UCSD-AML1 (cell line): ENCODE measurements at regions not wholly inside any gene's neighbourhood (a gene's known extent, or its start where the extent isn't known, plus 50 kb on each side); places are given as distances from the start of the nearest gene placed in this dataset.

Source experiments
- DNase-seq: peaks from one replicate; lab custom pipeline; 2025; ENCODE audit not compliant: unreplicated experiment; lab: John Stamatoyannopoulos, UW

DNA sequence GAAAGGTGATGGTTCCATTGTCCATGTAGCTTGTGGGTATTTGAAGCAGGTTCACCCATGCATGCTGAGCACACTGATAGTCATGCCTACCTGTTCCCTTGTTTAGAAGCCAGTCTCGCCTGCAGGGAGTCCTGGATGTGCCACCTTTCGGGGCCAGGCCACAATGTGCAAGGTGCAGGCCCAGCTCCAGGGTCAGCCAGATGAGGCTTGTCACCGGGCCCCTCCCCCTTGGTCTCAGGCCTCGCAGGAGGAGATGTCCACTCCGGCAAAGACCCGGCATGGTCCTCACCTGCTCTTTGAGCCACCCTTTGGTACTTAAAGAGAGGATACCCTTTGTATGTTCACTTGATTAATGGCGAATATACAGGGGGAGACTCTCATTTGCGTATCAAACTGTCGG lies 140.4 kb upstream of the RTL1 start:
- no peak for DNase-seq

- no peak for DNase-seq
These were observed 141.2 kb upstream of the RTL1 start for GRCh38 chr14:101044741-101045140.

DNA sequence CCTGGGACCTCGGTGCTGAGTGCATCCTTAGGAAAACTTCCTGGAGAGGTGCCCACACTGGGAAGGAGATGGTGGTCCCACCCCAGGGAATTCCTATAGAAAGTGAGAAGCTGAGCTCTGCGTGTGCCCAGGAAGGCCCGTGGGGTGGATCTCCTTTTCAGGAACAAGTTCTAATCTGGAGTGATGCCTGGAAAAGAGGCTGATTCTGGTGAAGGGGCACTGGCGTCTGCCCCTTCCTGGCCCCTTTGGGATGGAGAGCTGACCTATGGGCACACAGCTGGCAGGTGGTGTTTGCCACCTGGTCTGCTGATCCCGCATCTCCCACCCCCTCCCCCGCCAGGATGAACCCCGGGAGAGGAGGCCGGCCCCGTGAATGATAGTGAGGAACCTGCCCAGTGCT lies 142.0 kb upstream of the RTL1 start:
- DNase-seq, result no peak

DNA sequence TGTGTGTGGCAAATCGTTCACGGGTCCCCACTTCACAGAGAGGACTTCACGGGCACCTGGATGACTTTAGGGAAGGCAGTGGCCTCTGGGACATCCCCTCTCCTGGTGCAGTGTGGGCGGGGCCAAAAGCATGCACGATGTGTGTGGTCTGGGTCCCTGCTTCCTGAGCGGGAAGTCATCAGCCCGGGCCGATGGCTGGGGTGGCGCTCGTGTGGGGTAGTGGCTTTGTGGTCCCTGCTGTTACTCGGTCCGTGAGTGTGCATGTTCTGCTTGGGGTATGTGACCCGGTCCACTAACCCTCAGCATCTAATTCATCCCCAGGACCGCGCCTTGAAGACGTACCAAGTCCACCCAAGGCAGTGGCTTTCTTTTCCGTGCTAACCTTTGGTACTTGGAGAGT lies 142.5 kb upstream of the RTL1 start:
- no peak for DNase-seq

- DNase-seq, result no peak
These were observed 143.8 kb upstream of the RTL1 start for GRCh38 chr14:101047326-101047725.

DNA sequence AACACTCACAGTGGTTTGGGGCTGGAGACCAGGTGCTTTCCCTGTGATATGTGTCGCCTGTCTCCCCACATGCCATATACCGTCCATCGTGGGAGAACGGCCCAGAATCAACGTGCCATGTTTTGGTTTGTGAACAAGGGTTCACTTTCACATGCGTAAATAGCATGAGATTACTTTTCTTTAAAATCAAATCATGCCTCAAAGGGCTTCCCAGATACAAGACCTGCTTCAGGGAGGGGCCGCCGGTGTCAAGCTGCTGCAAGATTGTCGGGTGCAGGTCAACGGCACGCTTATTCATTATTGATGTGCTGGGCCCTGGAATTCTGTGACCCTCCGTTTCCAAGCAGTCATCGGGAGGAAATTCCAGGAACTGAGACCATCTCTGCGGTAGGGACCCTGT lies 145.2 kb upstream of the RTL1 start:
- DNase-seq, result no peak

DNA sequence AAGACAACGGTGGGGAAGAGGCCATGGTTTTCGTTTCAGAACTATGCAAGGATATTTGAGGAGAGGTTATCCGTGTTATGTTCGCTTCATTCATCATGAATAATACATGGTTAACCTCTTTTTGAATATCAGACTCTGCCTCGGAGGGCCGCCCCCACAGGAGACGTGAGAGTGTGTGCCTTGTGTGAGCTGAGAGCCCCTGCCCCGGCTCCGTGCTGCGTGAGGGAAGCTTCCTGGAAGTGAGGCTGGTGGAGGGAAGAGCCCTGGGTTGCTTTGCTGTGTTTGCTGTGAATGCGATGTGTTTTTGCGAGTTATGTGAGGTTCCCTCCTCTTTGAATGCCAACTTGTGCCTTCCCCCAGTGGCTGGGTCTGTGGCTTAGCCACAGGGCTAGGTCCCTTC lies 146.0 kb upstream of the RTL1 start:
- DNase-seq, result no peak

GRCh38 chr14:101049942-101050341 lies 146.4 kb upstream of the RTL1 start:
- no peak for DNase-seq

- no peak for DNase-seq
These were observed 147.5 kb upstream of the RTL1 start for GRCh38 chr14:101050901-101051490.

DNA sequence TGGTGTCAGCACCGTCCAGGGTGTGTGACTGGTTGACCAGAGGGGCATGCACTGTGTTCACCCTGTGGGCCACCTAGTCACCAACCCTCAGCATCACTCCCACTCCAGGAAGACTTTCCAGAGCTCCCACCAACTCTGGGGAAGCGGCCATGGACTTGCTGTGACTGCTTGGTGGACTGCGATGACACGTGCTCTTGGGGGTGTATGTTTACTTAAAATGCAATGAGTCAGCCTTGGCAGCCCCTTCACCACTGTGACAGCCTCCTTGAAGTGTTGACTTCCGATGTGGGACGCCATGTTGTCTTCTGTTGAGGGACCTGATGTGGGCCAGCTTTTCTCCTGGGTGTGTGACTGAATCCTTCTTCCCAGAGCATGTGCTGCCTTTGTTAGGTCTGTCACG lies 151.1 kb upstream of the RTL1 start:
- DNase-seq, result no peak

- DNase-seq, result no peak
These were observed 151.7 kb upstream of the RTL1 start for GRCh38 chr14:101055106-101055662.

GRCh38 chr14:101055776-101056374 lies 152.4 kb upstream of the RTL1 start:
- no peak for DNase-seq

DNA sequence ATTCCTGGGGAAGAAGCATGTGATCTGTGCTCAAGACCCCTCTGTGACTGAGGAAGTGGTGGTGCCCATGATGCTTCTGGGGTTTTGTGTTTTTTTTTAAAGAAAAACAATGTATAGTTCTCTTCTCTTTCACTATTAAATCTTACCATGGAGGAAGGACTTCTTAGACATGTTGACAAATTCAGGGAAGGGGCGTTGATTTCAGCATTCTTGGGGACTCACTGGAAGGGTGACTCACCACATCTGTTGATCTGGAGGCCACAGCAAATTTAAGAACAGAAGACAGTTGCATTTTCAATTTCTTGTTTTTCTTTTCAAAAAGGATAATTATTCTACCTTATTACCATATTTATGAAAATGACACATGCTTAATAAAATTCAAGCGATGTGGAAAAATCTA lies 152.9 kb upstream of the RTL1 start:
- DNase-seq, result no peak

- DNase-seq, result no peak
These were observed 153.9 kb upstream of the RTL1 start for GRCh38 chr14:101057394-101057793.

DNA sequence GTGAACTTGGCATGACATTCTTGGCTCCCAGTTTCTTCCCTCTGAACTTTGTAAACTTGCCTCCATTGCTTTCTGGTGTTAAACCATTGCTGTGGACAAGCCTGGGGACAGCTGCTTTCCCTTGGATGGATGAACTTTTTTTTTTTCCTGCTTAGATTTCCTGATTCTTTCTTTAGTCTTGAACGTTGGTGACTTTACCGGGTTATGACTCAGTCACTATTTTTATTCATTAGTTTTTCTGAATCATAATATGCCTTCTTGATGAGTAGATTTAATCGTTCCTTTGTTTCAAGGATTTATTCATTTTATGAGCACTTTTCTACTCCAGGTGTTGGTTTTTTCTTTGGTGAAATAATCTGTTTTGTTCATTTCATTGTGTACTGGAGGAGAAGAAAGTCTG lies 155.0 kb upstream of the RTL1 start:
- no peak for DNase-seq

- no peak for DNase-seq
These were observed 156.7 kb upstream of the RTL1 start for GRCh38 chr14:101060171-101060601.

DNA sequence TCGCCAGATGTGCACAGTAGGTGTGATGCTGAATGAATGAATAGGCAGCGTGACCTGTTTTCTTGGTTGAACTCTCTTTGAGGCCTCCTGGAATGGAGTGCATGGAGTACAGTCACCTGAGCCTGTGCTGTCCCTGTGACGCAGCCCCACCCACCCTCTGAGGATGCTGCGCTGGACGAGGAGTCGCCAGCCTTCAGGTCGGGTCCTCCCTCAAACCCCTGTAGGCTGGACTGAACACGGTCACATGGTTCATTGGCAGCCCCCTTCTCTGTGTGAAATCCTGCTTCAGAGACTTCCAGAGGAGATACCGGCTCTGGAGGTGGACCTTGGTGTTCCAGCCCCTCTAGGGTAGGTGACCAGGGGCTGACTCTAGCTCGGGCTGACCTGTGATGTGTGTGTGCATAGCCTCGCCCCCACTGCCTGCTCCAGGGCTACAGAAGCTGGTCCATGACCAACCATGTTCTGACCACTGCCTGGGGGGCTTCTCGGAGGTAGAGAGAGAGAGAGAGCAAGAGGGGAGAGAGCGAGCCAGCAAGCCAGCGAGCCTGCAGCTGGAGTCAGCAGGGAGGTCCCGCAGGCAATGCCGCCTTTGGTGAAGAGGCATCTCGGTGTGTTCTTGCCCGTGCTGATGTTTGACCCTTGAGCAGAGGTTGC lies 158.0 kb upstream of the RTL1 start:
- no peak for DNase-seq

DNA sequence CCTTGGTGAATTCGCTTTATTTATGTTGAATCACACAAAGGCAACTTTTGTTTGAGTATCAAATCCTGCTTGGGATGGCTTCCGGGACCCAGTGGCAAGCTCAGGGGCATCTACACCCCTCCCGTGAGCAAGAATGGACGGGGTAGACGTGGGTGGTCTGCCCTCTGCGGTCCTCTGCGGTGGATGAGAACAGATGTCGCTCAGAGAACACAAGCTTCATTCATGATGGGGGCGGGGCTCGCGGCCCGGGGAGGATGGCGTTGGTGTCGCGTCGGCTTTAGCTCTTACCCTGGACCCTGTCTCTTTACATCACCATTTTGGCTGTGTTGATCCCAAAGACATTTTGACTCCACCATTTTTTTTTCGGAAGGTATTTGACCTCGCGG lies 158.5 kb upstream of the RTL1 start:
- DNase-seq, result no peak

DNA sequence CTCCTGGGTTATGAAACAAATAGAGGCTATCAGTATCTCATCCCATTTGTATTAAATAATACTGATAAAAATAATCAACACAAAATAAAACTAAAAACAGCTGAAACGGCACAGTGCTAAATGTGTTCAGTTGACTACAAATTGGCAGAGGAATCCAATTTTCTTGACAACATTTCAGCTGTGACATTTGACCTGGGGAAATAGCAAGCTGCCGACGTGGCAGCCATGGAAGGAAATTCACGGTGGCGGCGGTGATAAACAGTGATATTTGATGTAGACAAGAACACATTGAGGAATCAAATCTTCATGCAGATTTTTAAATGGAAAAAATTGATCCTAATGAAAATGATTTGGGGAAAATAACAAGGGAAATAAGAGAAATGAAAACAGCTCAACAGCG lies 159.1 kb upstream of the RTL1 start:
- no peak for DNase-seq

GRCh38 chr14:101063121-101063520 lies 159.6 kb upstream of the RTL1 start:
- no peak for DNase-seq

- no peak for DNase-seq
These were observed 160.7 kb upstream of the RTL1 start for GRCh38 chr14:101064121-101064661.

GRCh38 chr14:101064718-101065117 lies 161.2 kb upstream of the RTL1 start:
- DNase-seq, result no peak
